Activated naive CD8-positive, alpha-beta T cell treated with anti-CD3 and anti-CD28 coated beads, Interleukin-2, amount 10 ng/mL, durations not matched to agents 7 days and 5 days (primary cell): ENCODE measurements at regions not wholly inside any gene's neighbourhood (a gene's known extent, or its start where the extent isn't known, plus 50 kb on each side); places are given as distances from the start of the nearest gene placed in this dataset.

ENCODE experiments used
- ATAC-seq: fragments of 150-1000 bp; cut with Tn5 transposase; one replicate; pipeline ENCODE4 v1.10.0; 2021; ENCODE audit warnings: low read depth, moderate library complexity
- POLR2A ChIA-PET: fragments of 350-600 bp; sonication (Branson Sonifier 250); formaldehyde crosslinking; loops from one replicate; lab custom pipeline; 2021; ENCODE audit warnings: antibody characterized with exemption; lab: Charles Lee
- DNase-seq: peaks from one replicate; pipeline ENCODE4 v3.0.0; 2021
- H3K27ac Mint-ChIP-seq: one replicate; pipeline ENCODE4 v1.8.0; 2022; ENCODE audit warnings: mild to moderate bottlenecking, mixed read lengths
- H3K27me3 Mint-ChIP-seq: one replicate; pipeline ENCODE4 v1.8.0; 2022; ENCODE audit warnings: mild to moderate bottlenecking, moderate library complexity, mixed read lengths
- H3K36me3 Mint-ChIP-seq: one replicate; pipeline ENCODE4 v1.8.0; 2021; ENCODE audit warnings: mild to moderate bottlenecking, mixed read lengths
- H3K4me1 Mint-ChIP-seq: one replicate; pipeline ENCODE4 v1.8.0; 2021; ENCODE audit warnings: mixed read lengths
- H3K4me3 Mint-ChIP-seq: one replicate; pipeline ENCODE4 v1.8.0; 2022; ENCODE audit warnings: mild to moderate bottlenecking, moderate library complexity, mixed read lengths
- H3K9me3 Mint-ChIP-seq: one replicate; pipeline ENCODE4 v1.8.0; 2021; ENCODE audit warnings: mixed read lengths

DNA sequence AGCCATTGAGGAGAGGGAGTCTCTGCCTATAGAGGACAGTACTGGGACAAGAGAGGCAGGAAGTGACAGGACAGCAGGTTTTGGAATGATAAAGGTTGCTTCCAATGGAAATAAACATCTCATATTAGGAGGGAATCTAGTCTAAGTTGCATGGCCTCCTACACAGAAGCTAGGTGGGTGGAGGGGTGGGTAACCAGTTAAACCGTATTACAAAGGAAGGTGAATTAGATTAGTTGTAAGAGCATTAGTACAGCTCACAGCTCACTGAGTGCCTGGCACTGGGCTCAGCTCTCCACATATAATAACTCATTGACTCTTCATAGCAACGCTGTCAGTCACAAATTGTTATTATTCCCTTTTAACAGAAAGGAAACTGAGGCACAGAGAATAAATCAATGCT, 468.1 kb downstream of the PTPRU start:
- Mint-ChIP-seq H3K4me1 (peaks cover 14% of the 10 kb centered on the region), H3K27ac (no peak overlapping the region), H3K27me3 (peaks cover 19% of the 10 kb centered on the region), H3K4me3 (no peak overlapping the region), H3K36me3 (no peaks in the 10 kb centered on the region), H3K9me3 (no peaks in the 10 kb centered on the region)
- POLR2A ChIA-PET = no interaction called here
- ATAC-seq (no peak), DNase-seq (no peak)

DNA sequence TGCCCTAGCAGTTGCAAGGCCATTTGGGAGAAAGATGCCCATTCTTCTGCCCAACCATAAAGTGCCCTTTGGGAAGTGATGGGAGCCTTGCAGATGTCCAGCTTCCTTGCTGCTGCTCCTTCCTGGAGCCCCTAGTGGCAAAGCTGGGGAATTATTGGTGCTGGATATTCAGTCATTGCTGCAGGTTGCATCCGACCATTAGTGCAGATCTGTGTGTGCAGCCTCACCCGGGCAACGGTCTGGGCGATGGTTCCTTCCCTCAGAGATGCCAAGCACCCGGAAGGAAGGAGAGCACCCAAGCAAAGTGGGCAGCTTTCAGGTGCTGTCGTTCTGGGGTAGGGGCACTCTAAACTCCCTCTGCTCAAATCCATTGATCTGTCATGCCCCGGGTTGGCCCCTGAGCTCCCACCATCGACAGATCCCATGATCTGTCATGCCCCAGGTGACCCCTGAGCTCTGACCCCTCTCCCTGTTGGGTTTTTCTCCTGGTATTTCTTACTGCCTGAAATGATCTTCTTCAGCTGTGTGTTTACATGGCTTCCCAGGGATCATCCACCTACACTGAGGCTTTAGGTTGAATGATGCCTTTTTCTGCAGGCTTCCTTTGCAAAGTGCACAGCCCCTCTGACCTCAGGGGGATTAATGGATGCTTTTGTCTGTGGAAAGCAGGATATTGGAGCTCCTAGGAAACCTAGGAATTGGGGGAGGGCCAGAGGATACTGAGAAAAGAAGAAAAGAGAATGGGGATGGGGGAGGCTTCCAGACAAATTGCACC, 467.5 kb downstream of the PTPRU start:
- POLR2A ChIA-PET = no interaction called here
- Mint-ChIP-seq H3K4me3 (no peak overlapping the region), H3K4me1 (peaks cover 7% of the 10 kb centered on the region), H3K36me3 (no peaks in the 10 kb centered on the region), H3K27me3 (peaks cover 21% of the 10 kb centered on the region), H3K9me3 (no peaks in the 10 kb centered on the region), H3K27ac (no peak overlapping the region)
- DNase-seq = no peak
- ATAC-seq = no peak

GRCh38 chr1:29700491-29700890, 464.2 kb downstream of the PTPRU start:
- no peak overlapping the region for H3K27ac Mint-ChIP-seq
- H3K36me3 Mint-ChIP-seq = no peaks in the 10 kb centered on the region
- no peaks in the 10 kb centered on the region for H3K4me1 Mint-ChIP-seq
- peaks cover 19% of the 10 kb centered on the region for H3K27me3 Mint-ChIP-seq
- POLR2A ChIA-PET = no interaction called here
- ATAC-seq (no peak), DNase-seq (no peak)
- H3K9me3 Mint-ChIP-seq = no peaks in the 10 kb centered on the region
- no peak overlapping the region for H3K4me3 Mint-ChIP-seq

DNA sequence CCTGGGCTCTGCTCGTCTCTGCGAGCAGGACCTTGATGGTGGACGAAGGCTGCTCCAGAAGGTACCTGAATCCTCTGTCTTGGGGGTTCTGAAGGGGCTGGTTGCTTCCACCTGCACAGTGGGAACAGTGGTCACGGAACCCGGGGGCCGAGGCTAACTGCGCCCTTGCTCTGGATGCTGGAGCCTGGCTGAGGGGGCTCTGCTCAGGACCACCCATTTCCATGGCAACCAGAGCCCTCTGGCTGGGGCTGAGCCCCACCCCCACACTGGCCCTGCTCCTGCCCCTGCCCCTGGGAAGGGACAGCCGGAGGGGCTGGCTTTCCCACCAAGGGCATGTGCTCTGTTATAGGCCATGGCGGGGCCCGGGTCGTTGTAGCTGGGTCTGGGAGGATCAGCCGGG, 462.3 kb downstream of the PTPRU start:
- H3K4me3 Mint-ChIP-seq = no peak overlapping the region
- POLR2A ChIA-PET = no interaction called here
- H3K4me1 Mint-ChIP-seq = no peaks in the 10 kb centered on the region
- DNase-seq = no peak
- H3K27ac Mint-ChIP-seq = no peak overlapping the region
- no peak for ATAC-seq
- peaks cover 15% of the 10 kb centered on the region for H3K27me3 Mint-ChIP-seq
- H3K9me3 Mint-ChIP-seq = no peaks in the 10 kb centered on the region
- no peaks in the 10 kb centered on the region for H3K36me3 Mint-ChIP-seq

DNA sequence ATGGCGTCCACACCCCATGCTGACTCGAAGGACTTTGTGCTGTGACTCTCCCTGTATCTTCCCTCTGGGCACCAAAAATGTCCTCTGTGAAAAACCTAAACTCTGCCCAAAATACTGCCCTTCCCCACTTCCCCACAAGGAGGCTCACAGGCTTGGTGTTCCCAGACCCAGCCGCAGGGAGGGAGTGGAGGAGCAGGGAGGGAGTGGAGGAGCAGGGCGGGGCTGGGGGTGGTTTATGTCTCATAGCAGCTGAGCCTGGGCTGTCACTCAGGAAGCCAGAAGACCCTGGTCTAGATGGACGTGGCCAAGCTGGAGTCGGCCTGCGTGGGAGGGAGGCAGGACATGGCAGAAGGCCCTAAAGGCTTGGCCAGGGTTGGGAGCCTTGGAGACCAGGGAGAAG, 461.7 kb downstream of the PTPRU start:
- Mint-ChIP-seq H3K27ac (no peak overlapping the region), H3K36me3 (no peaks in the 10 kb centered on the region), H3K9me3 (no peaks in the 10 kb centered on the region), H3K27me3 (peaks cover 13% of the 10 kb centered on the region), H3K4me1 (no peaks in the 10 kb centered on the region), H3K4me3 (no peak overlapping the region)
- no peak for ATAC-seq
- POLR2A ChIA-PET = no interaction called here
- no peak for DNase-seq

DNA sequence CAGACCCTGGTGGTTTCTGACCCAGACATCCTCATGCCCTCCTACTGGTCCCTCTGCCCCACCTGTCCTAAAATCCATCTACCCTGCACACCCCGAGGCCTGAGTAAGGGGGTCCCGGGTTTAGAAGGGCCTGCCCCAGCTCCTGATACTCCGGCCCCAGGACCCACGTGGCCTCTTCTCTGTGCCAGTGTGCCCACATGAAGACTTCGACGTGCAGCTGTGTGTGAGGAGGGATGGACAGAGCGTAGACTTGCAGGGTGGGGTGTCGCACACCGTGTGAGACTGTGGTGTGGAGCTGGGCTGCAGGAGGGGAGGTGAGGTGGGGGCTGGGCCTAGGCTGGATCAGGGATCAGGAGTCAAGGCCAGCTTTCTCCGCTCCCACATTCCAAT, 461.1 kb downstream of the PTPRU start:
- H3K9me3 Mint-ChIP-seq = no peaks in the 10 kb centered on the region
- H3K27ac Mint-ChIP-seq = no peak overlapping the region
- no peak for DNase-seq
- no peaks in the 10 kb centered on the region for H3K4me1 Mint-ChIP-seq
- H3K27me3 Mint-ChIP-seq = peaks cover 10% of the 10 kb centered on the region
- no peaks in the 10 kb centered on the region for H3K36me3 Mint-ChIP-seq
- POLR2A ChIA-PET = no interaction called here
- no peak overlapping the region for H3K4me3 Mint-ChIP-seq
- ATAC-seq = no peak

GRCh38 chr1:29696656-29697390, 460.5 kb downstream of the PTPRU start:
- ATAC-seq = no peak
- H3K27ac Mint-ChIP-seq = no peak overlapping the region

DNA sequence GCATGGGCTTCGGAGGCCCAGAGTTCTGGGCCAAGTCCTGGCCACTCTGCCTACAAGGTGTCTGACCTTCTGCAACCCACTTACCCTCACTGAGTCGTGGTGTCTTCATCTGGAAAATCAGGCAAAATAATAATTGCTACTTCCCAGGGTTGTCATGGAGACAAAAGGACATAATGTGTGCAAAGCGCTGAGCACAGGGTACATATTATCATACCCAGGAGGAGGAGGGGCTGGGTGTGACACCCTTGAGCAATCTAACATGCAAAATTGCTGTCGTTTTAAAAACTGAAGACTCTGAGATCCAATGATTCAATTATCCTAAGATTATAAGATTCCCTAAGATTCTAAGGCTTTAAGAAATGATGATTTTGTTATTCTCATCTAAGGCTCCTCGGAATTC, 459.5 kb downstream of the PTPRU start:
- H3K27ac Mint-ChIP-seq = no peak overlapping the region
- H3K27me3 Mint-ChIP-seq = peaks cover 12% of the 10 kb centered on the region
- no peak overlapping the region for H3K4me3 Mint-ChIP-seq
- no peaks in the 10 kb centered on the region for H3K9me3 Mint-ChIP-seq
- POLR2A ChIA-PET = no interaction called here
- H3K4me1 Mint-ChIP-seq = no peaks in the 10 kb centered on the region
- ATAC-seq = no peak
- no peak for DNase-seq
- no peaks in the 10 kb centered on the region for H3K36me3 Mint-ChIP-seq

More at GRCh38 chr1:29696656-29697390, 460.5 kb downstream of the PTPRU start:
- no peak for DNase-seq
- no peaks in the 10 kb centered on the region for H3K4me1 Mint-ChIP-seq
- no peaks in the 10 kb centered on the region for H3K36me3 Mint-ChIP-seq
- no peak overlapping the region for H3K4me3 Mint-ChIP-seq
- POLR2A ChIA-PET = no interaction called here
- peaks cover 11% of the 10 kb centered on the region for H3K27me3 Mint-ChIP-seq
- H3K9me3 Mint-ChIP-seq = no peaks in the 10 kb centered on the region

- POLR2A ChIA-PET = no interaction called here
- H3K4me3 Mint-ChIP-seq = no peak overlapping the region
- H3K36me3 Mint-ChIP-seq = no peaks in the 10 kb centered on the region
- no peak for DNase-seq
- H3K4me1 Mint-ChIP-seq = no peaks in the 10 kb centered on the region
- H3K9me3 Mint-ChIP-seq = no peaks in the 10 kb centered on the region
- no peak for ATAC-seq
- H3K27me3 Mint-ChIP-seq = peaks cover 17% of the 10 kb centered on the region
- no peak overlapping the region for H3K27ac Mint-ChIP-seq
These were observed 458.7 kb downstream of the PTPRU start for GRCh38 chr1:29695036-29695435.

DNA sequence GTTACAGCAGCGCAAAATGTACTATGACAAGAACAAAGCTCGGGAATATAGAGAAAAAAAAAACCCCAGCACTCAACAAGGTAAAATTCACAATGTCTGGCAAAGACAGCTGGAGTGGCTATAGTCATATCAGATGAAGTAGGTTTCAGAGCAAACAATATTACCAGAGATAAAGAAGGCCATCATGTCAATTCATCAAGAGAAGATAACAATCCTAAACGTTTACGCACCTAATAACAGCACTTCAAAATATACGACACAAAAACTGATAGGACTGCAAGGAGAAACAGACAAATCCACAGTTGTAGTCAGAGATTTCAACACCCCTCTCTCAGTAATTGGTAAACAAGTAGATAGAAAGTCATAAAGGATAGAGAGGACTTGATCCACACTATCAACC, 455.2 kb downstream of the PTPRU start:
- Mint-ChIP-seq H3K27ac (no peak overlapping the region), H3K4me1 (peaks cover 10% of the 10 kb centered on the region), H3K4me3 (no peak overlapping the region), H3K27me3 (peaks cover 13% of the 10 kb centered on the region), H3K9me3 (no peaks in the 10 kb centered on the region), H3K36me3 (no peaks in the 10 kb centered on the region)
- no peak for ATAC-seq
- POLR2A ChIA-PET = no interaction called here
- no peak for DNase-seq

DNA sequence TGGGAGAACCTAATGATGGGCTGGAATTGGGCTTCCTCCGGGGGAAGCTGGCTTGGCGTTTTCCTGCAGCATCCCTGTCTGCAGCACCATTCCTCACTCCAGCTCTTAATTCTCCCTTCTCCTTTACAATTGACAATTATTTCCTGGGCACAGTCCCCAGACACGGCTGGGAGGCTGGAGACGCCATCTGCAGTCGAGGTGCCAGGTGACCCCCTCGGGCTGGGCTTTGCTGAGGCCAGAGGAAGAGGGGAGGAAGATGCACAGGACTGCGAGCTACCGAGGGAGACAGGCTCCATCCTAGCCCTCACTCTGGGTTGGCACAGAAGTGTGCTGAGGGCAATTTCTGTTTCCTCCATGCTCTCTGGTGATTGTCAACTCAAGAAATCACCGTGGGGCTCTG, 453.8 kb downstream of the PTPRU start:
- Mint-ChIP-seq H3K9me3 (no peaks in the 10 kb centered on the region), H3K4me1 (peaks cover 10% of the 10 kb centered on the region), H3K27me3 (peaks cover 11% of the 10 kb centered on the region), H3K27ac (no peak overlapping the region), H3K4me3 (no peak overlapping the region), H3K36me3 (no peaks in the 10 kb centered on the region)
- ATAC-seq = no peak
- POLR2A ChIA-PET = no interaction called here
- no peak for DNase-seq

GRCh38 chr1:29689372-29690030, 453.2 kb downstream of the PTPRU start:
- Mint-ChIP-seq H3K27me3 (peaks cover 11% of the 10 kb centered on the region), H3K27ac (no peak overlapping the region), H3K36me3 (no peaks in the 10 kb centered on the region), H3K9me3 (no peaks in the 10 kb centered on the region), H3K4me3 (no peak overlapping the region), H3K4me1 (peaks cover 10% of the 10 kb centered on the region)
- DNase-seq = peak; percentile 14
- POLR2A ChIA-PET = no interaction called here
- ATAC-seq = no peak

- ATAC-seq (no peak), DNase-seq (peak; percentile 17)
- POLR2A ChIA-PET = no interaction called here
- Mint-ChIP-seq H3K36me3 (no peaks in the 10 kb centered on the region), H3K4me1 (peaks cover 10% of the 10 kb centered on the region), H3K4me3 (peak overlapping the region; percentile 6), H3K9me3 (no peaks in the 10 kb centered on the region), H3K27me3 (peaks cover 11% of the 10 kb centered on the region), H3K27ac (no peak overlapping the region)
These were observed 452.4 kb downstream of the PTPRU start for GRCh38 chr1:29688471-29689365.
